HFF-Myc (cell line): ENCODE measurements at regions not wholly inside any gene's neighbourhood (a gene's known extent, or its start where the extent isn't known, plus 50 kb on each side); places are given as distances from the start of the nearest gene placed in this dataset.

Experiments used
- DNase-seq: peaks from one replicate; pipeline ENCODE4 v3.0.0-alpha.2; 2011; ENCODE audit warnings: low read depth; ENCODE audit errors: extremely low read depth
- H3K4me3 ChIP-seq: replicated peaks from 2 replicates; pipeline ENCODE4 v1.5.1; 2011; ENCODE audit warnings: low read depth, mild to moderate bottlenecking, control low read depth, low read length
- CTCF ChIP-seq: IDR thresholded peaks from 2 replicates; pipeline ENCODE4 v1.5.1; 2012; ENCODE audit warnings: mild to moderate bottlenecking, low read depth, low read length, control low read depth; ENCODE audit errors: missing control alignments

GRCh38 chr6:95309545-95309944, 267.8 kb upstream of the MANEA start:
- H3K4me3 ChIP-seq: no peak overlapping the region
- no peak for TF ChIP-seq CTCF
- no peak for DNase-seq

GRCh38 chr6:95318137-95318536, 259.2 kb upstream of the MANEA start:
- H3K4me3 ChIP-seq: no peak overlapping the region
- no peak for DNase-seq

DNA sequence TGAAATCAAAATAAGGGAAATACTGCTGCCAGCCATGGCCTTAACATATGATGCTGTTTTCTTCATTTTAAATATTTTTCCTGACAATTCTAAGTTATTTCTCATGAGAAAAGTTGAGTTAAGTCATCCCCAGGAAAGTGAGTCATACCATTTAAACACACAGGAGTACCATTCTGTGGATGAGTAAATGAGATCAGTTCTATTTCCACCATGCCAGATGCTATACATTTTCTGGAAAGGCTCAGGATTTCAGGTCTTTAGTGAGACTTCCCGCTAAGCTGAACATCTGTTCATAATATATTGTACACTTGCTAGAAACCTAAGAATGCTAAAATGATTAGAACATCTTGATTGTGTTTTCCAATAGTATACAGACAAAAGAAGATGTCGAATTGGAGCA, 256.2 kb upstream of the MANEA start:
- no peak for TF ChIP-seq CTCF
- DNase-seq: no peak
- no peak overlapping the region for H3K4me3 ChIP-seq

More at GRCh38 chr6:95318137-95318536, 259.2 kb upstream of the MANEA start:
- TF ChIP-seq CTCF: no peak

GRCh38 chr6:95325916-95326315, 251.4 kb upstream of the MANEA start:
- DNase-seq: no peak

DNA sequence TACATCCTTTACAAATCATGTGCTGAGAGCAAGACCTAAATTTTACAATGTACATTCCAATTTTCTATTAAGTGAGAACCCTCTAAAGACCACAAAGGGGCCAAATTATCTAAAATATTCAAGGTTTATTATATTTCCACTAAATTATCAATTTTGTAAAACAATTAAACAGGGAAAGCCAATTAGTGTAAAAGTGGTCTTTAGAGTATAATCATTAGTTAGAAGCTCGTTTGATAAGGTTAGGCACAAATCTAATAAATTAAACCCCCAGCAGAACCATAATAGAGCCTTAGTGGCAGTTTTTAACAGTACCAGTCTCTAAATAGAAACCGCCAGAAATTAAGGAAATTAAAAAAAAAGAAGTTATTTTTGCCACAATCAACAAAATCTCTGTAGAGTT, 249.1 kb upstream of the MANEA start:
- DNase-seq: no peak

More at GRCh38 chr6:95325916-95326315, 251.4 kb upstream of the MANEA start:
- H3K4me3 ChIP-seq: no peak overlapping the region
- no peak for TF ChIP-seq CTCF

GRCh38 chr6:95352064-95352795, 225.1 kb upstream of the MANEA start:
- no peak for DNase-seq
- TF ChIP-seq CTCF: no peak
- no peak overlapping the region for H3K4me3 ChIP-seq

More for the DNA sequence above, 249.1 kb upstream of the MANEA start:
- no peak for TF ChIP-seq CTCF
- no peak overlapping the region for H3K4me3 ChIP-seq

DNA sequence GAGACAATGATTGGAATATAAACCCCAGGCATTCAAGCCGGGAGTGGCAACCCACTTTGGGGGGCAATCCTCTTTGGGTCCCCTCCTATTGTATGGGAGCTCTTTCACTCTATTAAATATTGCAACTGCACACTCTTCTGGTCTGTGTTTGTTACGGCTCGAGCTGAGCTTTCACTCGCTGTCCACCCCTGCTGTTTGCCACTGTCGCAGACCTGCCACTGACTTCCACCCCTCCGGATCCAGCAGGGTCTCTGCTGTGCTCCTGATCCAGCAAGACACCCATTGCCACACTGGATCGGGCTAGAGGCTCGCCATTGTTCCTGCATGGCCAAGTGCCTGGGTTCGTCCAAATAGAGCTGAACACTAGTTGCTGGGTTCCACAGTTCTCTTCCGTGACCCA, 222.8 kb upstream of the MANEA start:
- TF ChIP-seq CTCF: no peak
- DNase-seq: no peak
- H3K4me3 ChIP-seq: no peak overlapping the region
